ENCODE measurements at regions not wholly inside any gene's neighbourhood (a gene's known extent, or its start where the extent isn't known, plus 50 kb on each side); places are given as distances from the start of the nearest gene placed in this dataset.

- TF ChIP-seq SIN3A (IDR thresholded peaks at IDR 0.05; ENCODE audit: borderline replicate concordance, insufficient read depth, low read depth, low read length), result no peak
- no peak for TF ChIP-seq CTCF (IDR thresholded peaks at IDR 0.05)
Measured at GRCh38 chr18:56076723-56077122, 488.7 kb upstream of the TCF4 start.

Measured in Panc1 (cell line).